Stimulated activated CD8-positive, alpha-beta memory T cell treated with anti-CD3 and anti-CD28 coated beads, Interleukin-15, amount 100 ng/mL, for 4 hours (primary cell): ENCODE measurements at regions not wholly inside any gene's neighbourhood (a gene's known extent, or its start where the extent isn't known, plus 50 kb on each side); places are given as distances from the start of the nearest gene placed in this dataset.

ENCODE experiments used
- DNase-seq, 2 donors: peaks; one replicate each; pipeline ENCODE4 v3.0.0-alpha.2; 2020; ENCODE audit warnings: low read depth in 2 of 2

- DNase-seq: no peak
These were observed 141.5 kb downstream of the RRAGC start for GRCh38 chr1:38718031-38718430.

- no peak for DNase-seq
These were observed 143.3 kb downstream of the RRAGC start for GRCh38 chr1:38716229-38716628.

- DNase-seq: no peak
These were observed 144.2 kb downstream of the RRAGC start for GRCh38 chr1:38715415-38715814.

GRCh38 chr1:38712046-38712445 is 147.5 kb downstream of the RRAGC start:
- DNase-seq: no peak

GRCh38 chr1:38708701-38709258 is 150.8 kb downstream of the RRAGC start:
- no peak for DNase-seq

GRCh38 chr1:38701088-38701487 is 158.5 kb downstream of the RRAGC start:
- no peak for DNase-seq

GRCh38 chr1:38700077-38700470 is 159.5 kb downstream of the RRAGC start:
- DNase-seq: no peak

GRCh38 chr1:38699330-38700076 is 160.1 kb downstream of the RRAGC start:
- DNase-seq: no peak

- DNase-seq: no peak
These were observed 162.2 kb downstream of the RRAGC start for GRCh38 chr1:38697387-38697786.

- DNase-seq: no peak
These were observed 163.2 kb downstream of the RRAGC start for GRCh38 chr1:38696371-38696770.

- DNase-seq: no peak
These were observed 165.8 kb downstream of the RRAGC start for GRCh38 chr1:38693759-38694158.

- no peak for DNase-seq
These were observed 166.5 kb downstream of the RRAGC start for GRCh38 chr1:38693031-38693430.

GRCh38 chr1:38690790-38691449 is 168.7 kb downstream of the RRAGC start:
- no peak for DNase-seq

GRCh38 chr1:38686927-38687255 is 172.7 kb downstream of the RRAGC start:
- no peak for DNase-seq

- DNase-seq: no peak
These were observed 173.2 kb downstream of the RRAGC start for GRCh38 chr1:38686167-38686926.

- DNase-seq: no peak
These were observed 174.2 kb downstream of the RRAGC start for GRCh38 chr1:38685388-38685787.

GRCh38 chr1:38680801-38681510 is 178.6 kb downstream of the RRAGC start:
- DNase-seq: no peak

- no peak for DNase-seq
These were observed 181.8 kb downstream of the RRAGC start for GRCh38 chr1:38677756-38678155.

- no peak for DNase-seq
These were observed 182.3 kb downstream of the RRAGC start for GRCh38 chr1:38677311-38677710.

- no peak for DNase-seq
These were observed 186.9 kb downstream of the RRAGC start for GRCh38 chr1:38672692-38673091.

- DNase-seq: no peak
These were observed 188.4 kb downstream of the RRAGC start for GRCh38 chr1:38671221-38671620.

- no peak for DNase-seq
These were observed 188.9 kb downstream of the RRAGC start for GRCh38 chr1:38670544-38671122.
